Effector memory CD4-positive, alpha-beta T cell (primary cell): ENCODE measurements at regions not wholly inside any gene's neighbourhood (a gene's known extent, or its start where the extent isn't known, plus 50 kb on each side); places are given as distances from the start of the nearest gene placed in this dataset.

ENCODE experiments used
- DNase-seq, 3 donors: peaks; one replicate each; pipeline ENCODE4 v3.0.0-alpha.2; 2020
- H3K27ac ChIP-seq: 2 replicates; pipeline ENCODE4 v1.7.0; 2013; ENCODE audit warnings: mild to moderate bottlenecking, low read length, moderate library complexity; ENCODE audit not compliant: insufficient read depth, poor library complexity, severe bottlenecking
- H3K27me3 ChIP-seq: replicated peaks from 2 replicates; pipeline ENCODE4 v1.7.0; 2013; ENCODE audit warnings: mild to moderate bottlenecking, low read length; ENCODE audit not compliant: insufficient read depth, control insufficient read depth, poor library complexity, severe bottlenecking
- H3K36me3 ChIP-seq: 2 replicates; pipeline ENCODE4 v1.7.0; 2013; ENCODE audit warnings: mild to moderate bottlenecking, low read length, moderate library complexity; ENCODE audit not compliant: control insufficient read depth, insufficient read depth
- H3K4me1 ChIP-seq: 2 replicates; pipeline ENCODE4 v1.7.0; 2013; ENCODE audit warnings: low read length, mild to moderate bottlenecking; ENCODE audit not compliant: control insufficient read depth, insufficient read depth, poor library complexity, severe bottlenecking
- H3K4me3 ChIP-seq: 2 replicates; pipeline ENCODE4 v1.7.0; 2013; ENCODE audit warnings: low read length, low read depth, mild to moderate bottlenecking; ENCODE audit not compliant: insufficient read depth, poor library complexity, severe bottlenecking
- H3K9me3 ChIP-seq: 2 replicates; pipeline ENCODE4 v1.7.0; 2013; ENCODE audit warnings: mild to moderate bottlenecking, low read length, moderate library complexity; ENCODE audit not compliant: control insufficient read depth

GRCh38 chrX:128929271-128930057 is 593.8 kb downstream of the SMARCA1 start:
- Histone ChIP-seq H3K9me3 (no peaks in the 10 kb centered on the region), H3K27me3 (no peaks in the 10 kb centered on the region), H3K4me1 (no peaks in the 10 kb centered on the region), H3K4me3 (no peak overlapping the region), H3K36me3 (no peaks in the 10 kb centered on the region), H3K27ac (no peak overlapping the region)
- DNase-seq, result no peak

GRCh38 chrX:128928636-128929035 is 594.7 kb downstream of the SMARCA1 start:
- H3K27ac ChIP-seq, result no peak overlapping the region
- H3K4me1 ChIP-seq, result no peaks in the 10 kb centered on the region
- no peaks in the 10 kb centered on the region for H3K36me3 ChIP-seq
- DNase-seq, result no peak
- no peaks in the 10 kb centered on the region for H3K9me3 ChIP-seq
- H3K27me3 ChIP-seq, result no peaks in the 10 kb centered on the region
- H3K4me3 ChIP-seq, result no peak overlapping the region

GRCh38 chrX:128927363-128927762 is 595.9 kb downstream of the SMARCA1 start:
- no peak for DNase-seq
- Histone ChIP-seq H3K4me3 (no peak overlapping the region), H3K36me3 (no peaks in the 10 kb centered on the region), H3K4me1 (no peaks in the 10 kb centered on the region), H3K9me3 (no peaks in the 10 kb centered on the region), H3K27ac (no peak overlapping the region), H3K27me3 (no peaks in the 10 kb centered on the region)

- H3K4me1 ChIP-seq, result no peaks in the 10 kb centered on the region
- H3K27me3 ChIP-seq, result no peaks in the 10 kb centered on the region
- H3K36me3 ChIP-seq, result no peaks in the 10 kb centered on the region
- no peaks in the 10 kb centered on the region for H3K9me3 ChIP-seq
- no peak for DNase-seq
- H3K4me3 ChIP-seq, result no peak overlapping the region
- no peak overlapping the region for H3K27ac ChIP-seq
Measured at GRCh38 chrX:128906753-128907152, 616.5 kb downstream of the SMARCA1 start.

GRCh38 chrX:128901018-128901417 is 622.3 kb downstream of the SMARCA1 start:
- H3K9me3 ChIP-seq, result no peaks in the 10 kb centered on the region
- H3K27ac ChIP-seq, result no peak overlapping the region
- no peak overlapping the region for H3K4me3 ChIP-seq
- H3K36me3 ChIP-seq, result no peaks in the 10 kb centered on the region
- H3K4me1 ChIP-seq, result no peaks in the 10 kb centered on the region
- no peaks in the 10 kb centered on the region for H3K27me3 ChIP-seq
- DNase-seq, result no peak

GRCh38 chrX:128897621-128898020 is 625.7 kb downstream of the SMARCA1 start:
- no peaks in the 10 kb centered on the region for H3K9me3 ChIP-seq
- no peak overlapping the region for H3K4me3 ChIP-seq
- no peak for DNase-seq
- no peak overlapping the region for H3K27ac ChIP-seq
- no peaks in the 10 kb centered on the region for H3K27me3 ChIP-seq
- no peaks in the 10 kb centered on the region for H3K4me1 ChIP-seq
- no peaks in the 10 kb centered on the region for H3K36me3 ChIP-seq

GRCh38 chrX:128891554-128891953 is 631.7 kb downstream of the SMARCA1 start:
- no peak for DNase-seq
- Histone ChIP-seq H3K27me3 (no peaks in the 10 kb centered on the region), H3K27ac (no peak overlapping the region), H3K9me3 (no peaks in the 10 kb centered on the region), H3K4me1 (no peaks in the 10 kb centered on the region), H3K36me3 (no peaks in the 10 kb centered on the region), H3K4me3 (no peak overlapping the region)

GRCh38 chrX:128884430-128884829 is 638.9 kb downstream of the SMARCA1 start:
- Histone ChIP-seq H3K4me1 (no peaks in the 10 kb centered on the region), H3K4me3 (no peak overlapping the region), H3K9me3 (no peaks in the 10 kb centered on the region), H3K27ac (no peak overlapping the region), H3K36me3 (no peaks in the 10 kb centered on the region), H3K27me3 (no peaks in the 10 kb centered on the region)
- no peak for DNase-seq

GRCh38 chrX:128883650-128884049 is 639.6 kb downstream of the SMARCA1 start:
- Histone ChIP-seq H3K9me3 (no peaks in the 10 kb centered on the region), H3K36me3 (no peaks in the 10 kb centered on the region), H3K4me3 (no peak overlapping the region), H3K4me1 (no peaks in the 10 kb centered on the region), H3K27ac (no peak overlapping the region), H3K27me3 (no peaks in the 10 kb centered on the region)
- DNase-seq, result no peak

- no peaks in the 10 kb centered on the region for H3K4me1 ChIP-seq
- no peaks in the 10 kb centered on the region for H3K9me3 ChIP-seq
- no peaks in the 10 kb centered on the region for H3K36me3 ChIP-seq
- no peak for DNase-seq
- H3K27ac ChIP-seq, result no peak overlapping the region
- no peaks in the 10 kb centered on the region for H3K27me3 ChIP-seq
- H3K4me3 ChIP-seq, result no peak overlapping the region
Measured at GRCh38 chrX:128870361-128870760, 652.9 kb downstream of the SMARCA1 start.
